ENCODE measurements at regions not wholly inside any gene's neighbourhood (a gene's known extent, or its start where the extent isn't known, plus 50 kb on each side); places are given as distances from the start of the nearest gene placed in this dataset.

DNA sequence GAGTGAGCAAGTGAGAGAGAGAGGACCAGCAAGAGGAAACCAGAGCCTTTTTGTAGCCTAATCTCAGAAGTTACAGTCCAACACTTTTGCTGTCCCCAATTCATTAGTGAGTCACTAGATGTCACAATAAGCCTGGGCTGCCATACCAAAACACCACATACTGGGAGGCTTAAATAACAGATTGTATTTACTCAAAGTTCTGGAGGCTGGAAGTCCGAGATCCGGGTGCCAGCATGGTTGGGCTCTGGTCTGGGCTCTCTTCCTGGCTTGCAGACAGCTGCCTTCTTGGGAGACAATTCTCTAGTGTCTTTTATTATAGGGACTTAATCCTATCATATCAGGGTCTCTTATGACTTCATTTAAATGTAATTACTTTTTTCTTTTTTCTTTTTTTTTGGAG, 50.7 kb upstream of the FERMT1 start:
- intact Hi-C loops (cut with DNase I), result no loop called here

More for the DNA sequence above, 50.7 kb upstream of the FERMT1 start:
- no peaks in the 10 kb centered on the region for H3K4me1 ChIP-seq (ENCODE audit: control insufficient read depth in 2 of 3, insufficient read depth in 2 of 3, low read depth in 1 of 3, low read length in 3 of 3)
- H3K27ac ChIP-seq (ENCODE audit: low read depth in 2 of 2, low read length in 2 of 2), result no peak overlapping the region
- H3K9me3 ChIP-seq (ENCODE audit: control insufficient read depth in 2 of 3, insufficient read depth in 1 of 3, low read length in 3 of 3), result no peaks in the 10 kb centered on the region
- H3K36me3 ChIP-seq (ENCODE audit: control insufficient read depth in 2 of 3, insufficient read depth in 3 of 3, low read length in 3 of 3), result no peaks in the 10 kb centered on the region
- TF ChIP-seq, protein P1, sequence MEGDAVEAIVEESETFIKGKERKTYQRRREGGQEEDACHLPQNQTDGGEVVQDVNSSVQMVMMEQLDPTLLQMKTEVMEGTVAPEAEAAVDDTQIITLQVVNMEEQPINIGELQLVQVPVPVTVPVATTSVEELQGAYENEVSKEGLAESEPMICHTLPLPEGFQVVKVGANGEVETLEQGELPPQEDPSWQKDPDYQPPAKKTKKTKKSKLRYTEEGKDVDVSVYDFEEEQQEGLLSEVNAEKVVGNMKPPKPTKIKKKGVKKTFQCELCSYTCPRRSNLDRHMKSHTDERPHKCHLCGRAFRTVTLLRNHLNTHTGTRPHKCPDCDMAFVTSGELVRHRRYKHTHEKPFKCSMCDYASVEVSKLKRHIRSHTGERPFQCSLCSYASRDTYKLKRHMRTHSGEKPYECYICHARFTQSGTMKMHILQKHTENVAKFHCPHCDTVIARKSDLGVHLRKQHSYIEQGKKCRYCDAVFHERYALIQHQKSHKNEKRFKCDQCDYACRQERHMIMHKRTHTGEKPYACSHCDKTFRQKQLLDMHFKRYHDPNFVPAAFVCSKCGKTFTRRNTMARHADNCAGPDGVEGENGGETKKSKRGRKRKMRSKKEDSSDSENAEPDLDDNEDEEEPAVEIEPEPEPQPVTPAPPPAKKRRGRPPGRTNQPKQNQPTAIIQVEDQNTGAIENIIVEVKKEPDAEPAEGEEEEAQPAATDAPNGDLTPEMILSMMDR (IDR thresholded peaks at IDR 0.05; ENCODE audit: borderline replicate concordance, extremely low read depth, insufficient read depth), result no peak
- DNase-seq (no peak), FAIRE-seq (no peak)
- H3K27me3 ChIP-seq (ENCODE audit: control insufficient read depth, insufficient read depth, low read length), result no peaks in the 10 kb centered on the region
- no peak overlapping the region for H3K4me3 ChIP-seq (ENCODE audit: low read length in 3 of 3)
- H3K9ac ChIP-seq (ENCODE audit: low read length in 3 of 3), result no peak overlapping the region
